HS-5 (cell line): ENCODE measurements at regions not wholly inside any gene's neighbourhood (a gene's known extent, or its start where the extent isn't known, plus 50 kb on each side); places are given as distances from the start of the nearest gene placed in this dataset.

Experiments used
- DNase-seq: peaks from one replicate; pipeline ENCODE4 v3.0.0-alpha.2; 2012; ENCODE audit warnings: low read depth

- DNase-seq, result no peak
Observed at GRCh38 chr10:33126742-33127141, 168.7 kb upstream of the ITGB1 start.

- no peak for DNase-seq
Observed at GRCh38 chr10:33125522-33126517, 167.8 kb upstream of the ITGB1 start.

GRCh38 chr10:33125111-33125510 is 167.1 kb upstream of the ITGB1 start:
- DNase-seq, result no peak

GRCh38 chr10:33123680-33124079 is 165.7 kb upstream of the ITGB1 start:
- DNase-seq, result no peak

- no peak for DNase-seq
Observed at GRCh38 chr10:33122014-33122809, 164.2 kb upstream of the ITGB1 start.

- no peak for DNase-seq
Observed at GRCh38 chr10:33120700-33121099, 162.7 kb upstream of the ITGB1 start.

GRCh38 chr10:33120275-33120674 is 162.2 kb upstream of the ITGB1 start:
- DNase-seq, result no peak

GRCh38 chr10:33117816-33118215 is 159.8 kb upstream of the ITGB1 start:
- DNase-seq, result no peak

GRCh38 chr10:33117230-33117629 is 159.2 kb upstream of the ITGB1 start:
- DNase-seq, result no peak

GRCh38 chr10:33115738-33116719 is 158.0 kb upstream of the ITGB1 start:
- peak; percentile 33 for DNase-seq

- peak; percentile 35 for DNase-seq
Observed at GRCh38 chr10:33114451-33114952, 156.5 kb upstream of the ITGB1 start.

GRCh38 chr10:33113466-33113865 is 155.4 kb upstream of the ITGB1 start:
- no peak for DNase-seq

GRCh38 chr10:33112831-33113455 is 154.9 kb upstream of the ITGB1 start:
- DNase-seq, result no peak

GRCh38 chr10:33111488-33112051 is 153.5 kb upstream of the ITGB1 start:
- no peak for DNase-seq

GRCh38 chr10:33109788-33110469 is 151.9 kb upstream of the ITGB1 start:
- no peak for DNase-seq

GRCh38 chr10:33109384-33109783 is 151.4 kb upstream of the ITGB1 start:
- no peak for DNase-seq

- DNase-seq, result no peak
Observed at GRCh38 chr10:33107953-33108352, 149.9 kb upstream of the ITGB1 start.

GRCh38 chr10:33106767-33107166 is 148.7 kb upstream of the ITGB1 start:
- DNase-seq, result no peak

GRCh38 chr10:33103863-33104379 is 145.9 kb upstream of the ITGB1 start:
- no peak for DNase-seq

GRCh38 chr10:33102071-33102470 is 144.0 kb upstream of the ITGB1 start:
- DNase-seq, result no peak
